ENCODE measurements at regions not wholly inside any gene's neighbourhood (a gene's known extent, or its start where the extent isn't known, plus 50 kb on each side); places are given as distances from the start of the nearest gene placed in this dataset.

DNA sequence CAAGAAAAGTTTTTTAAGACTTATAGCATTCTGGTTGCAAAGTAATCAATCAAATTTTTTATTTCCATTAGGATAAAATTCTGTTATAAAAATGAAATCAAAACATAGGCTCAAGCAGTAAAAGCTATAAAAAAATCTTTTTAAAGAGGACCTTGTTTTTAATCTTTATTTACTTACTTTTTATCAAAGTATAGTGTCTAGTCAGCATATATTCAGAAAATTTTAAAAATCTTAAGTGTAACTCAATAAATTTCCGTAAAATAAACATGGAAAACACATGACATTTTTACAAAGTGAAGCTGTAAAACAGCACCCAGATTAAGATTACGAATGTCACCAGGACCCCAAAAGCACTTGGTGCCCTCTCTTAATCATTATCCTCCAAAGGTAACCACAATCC is 302.4 kb downstream of the TMEM161B start (continued):
- TF ChIP-seq FUS (optimal IDR thresholded peaks at IDR 0.05; ENCODE audit: low read depth, low read length): no peak
- TF ChIP-seq ERF (CRISPR knock-in tag; IDR thresholded peaks at IDR 0.05): no peak
- TF ChIP-seq MAZ (CRISPR knock-in tag; conservative IDR thresholded peaks at IDR 0.05 in 1 of 2, IDR thresholded peaks at IDR 0.05 in 1 of 2): no peak
- no peak for TF ChIP-seq RBM17 (IDR thresholded peaks at IDR 0.05; ENCODE audit: borderline replicate concordance, low read depth, low read length)
- TF ChIP-seq HIVEP1 (CRISPR knock-in tag; IDR thresholded peaks at IDR 0.05): no peak
- TF ChIP-seq, protein P1, sequence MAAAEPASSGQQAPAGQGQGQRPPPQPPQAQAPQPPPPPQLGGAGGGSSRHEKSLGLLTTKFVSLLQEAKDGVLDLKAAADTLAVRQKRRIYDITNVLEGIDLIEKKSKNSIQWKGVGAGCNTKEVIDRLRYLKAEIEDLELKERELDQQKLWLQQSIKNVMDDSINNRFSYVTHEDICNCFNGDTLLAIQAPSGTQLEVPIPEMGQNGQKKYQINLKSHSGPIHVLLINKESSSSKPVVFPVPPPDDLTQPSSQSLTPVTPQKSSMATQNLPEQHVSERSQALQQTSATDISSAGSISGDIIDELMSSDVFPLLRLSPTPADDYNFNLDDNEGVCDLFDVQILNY (CRISPR knock-in tag; IDR thresholded peaks at IDR 0.05): no peak
- TF ChIP-seq MAFK (IDR thresholded peaks at IDR 0.05; ENCODE audit: low read length): peak; percentile 84
- TF ChIP-seq ZNF140 (CRISPR knock-in tag; IDR thresholded peaks at IDR 0.05): no peak
- TF ChIP-seq PURB (CRISPR knock-in tag; IDR thresholded peaks at IDR 0.05; ENCODE audit: low read depth): no peak
- peak; percentile 48; the same call in 1 of the 2 replicates for TF ChIP-seq MAFF (IDR thresholded peaks at IDR 0.05; ENCODE audit: low read length)
- no peak for TF ChIP-seq XRCC4 (IDR thresholded peaks at IDR 0.05; ENCODE audit: extremely low read depth, insufficient read depth, insufficient read length)
- no peak for TF ChIP-seq ZNF668 (CRISPR knock-in tag; IDR thresholded peaks at IDR 0.05)
- TF ChIP-seq, protein P2, sequence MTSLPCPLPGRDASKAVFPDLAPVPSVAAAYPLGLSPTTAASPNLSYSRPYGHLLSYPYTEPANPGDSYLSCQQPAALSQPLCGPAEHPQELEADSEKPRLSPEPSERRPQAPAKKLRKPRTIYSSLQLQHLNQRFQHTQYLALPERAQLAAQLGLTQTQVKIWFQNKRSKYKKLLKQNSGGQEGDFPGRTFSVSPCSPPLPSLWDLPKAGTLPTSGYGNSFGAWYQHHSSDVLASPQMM (CRISPR knock-in tag; IDR thresholded peaks at IDR 0.05): no peak
- no peak for TF ChIP-seq MXI1 (IDR thresholded peaks at IDR 0.05; ENCODE audit: low read depth, low read length)
- TF ChIP-seq C11orf30 (IDR thresholded peaks at IDR 0.05; ENCODE audit: low read depth): peak; percentile 67
- TF ChIP-seq ZNF766 (CRISPR knock-in tag; conservative IDR thresholded peaks at IDR 0.05): no peak
- TF ChIP-seq KDM4B (IDR thresholded peaks at IDR 0.05; ENCODE audit: borderline replicate concordance in 2 of 2, low read depth in 1 of 2): no peak
- TF ChIP-seq ZNF263 (CRISPR knock-in tag; IDR thresholded peaks at IDR 0.05; ENCODE audit: borderline replicate concordance): no peak

All from K562 (cell line).